ENCODE measurements at regions not wholly inside any gene's neighbourhood (a gene's known extent, or its start where the extent isn't known, plus 50 kb on each side); places are given as distances from the start of the nearest gene placed in this dataset.

DNA sequence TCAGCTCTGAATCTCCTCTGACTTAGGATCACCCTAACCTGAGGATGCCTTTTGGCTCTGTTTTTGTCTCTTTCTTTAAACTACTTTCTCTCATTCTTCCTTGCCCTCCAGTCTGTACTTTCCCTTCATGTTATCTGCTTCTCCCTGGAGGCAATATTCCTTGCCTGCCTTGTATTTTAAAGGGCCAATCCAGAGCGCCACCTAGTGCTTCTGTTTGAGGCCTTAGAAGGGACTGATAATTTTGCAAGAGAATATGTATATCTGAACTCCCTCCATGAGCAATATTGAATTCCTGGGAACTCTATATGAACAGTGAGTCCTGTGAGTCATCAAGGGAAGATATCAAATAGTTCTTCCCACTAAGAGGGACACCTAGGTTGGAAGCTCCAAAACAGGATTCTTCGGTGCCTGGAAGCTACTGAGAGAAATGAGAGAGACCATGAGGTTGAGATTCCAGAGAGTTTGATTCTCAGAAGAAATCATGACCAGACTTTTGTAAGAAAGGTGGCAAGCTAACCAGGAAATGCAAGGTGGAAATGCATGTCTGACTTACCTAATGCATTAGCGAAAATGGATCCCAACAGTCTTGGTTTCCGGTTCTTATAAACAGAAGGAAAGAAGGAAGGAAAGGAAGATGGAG, 203.8 kb upstream of the CD96 start:
- Mint-ChIP-seq H3K27ac (no peak overlapping the region), H3K4me3 (no peak overlapping the region), H3K36me3 (ENCODE audit: low read depth) (no peaks in the 10 kb centered on the region), H3K27me3 (ENCODE audit: low read depth, poor library complexity) (no peaks in the 10 kb centered on the region), H3K9me3 (peaks cover 20% of the 10 kb centered on the region), H3K4me1 (peaks cover 19% of the 10 kb centered on the region)
- TF ChIP-seq CTCF (IDR thresholded peaks at IDR 0.05): peak; percentile 41
- peak; percentile 35 for DNase-seq

GRCh38 chr3:111339017-111339416, 203.0 kb upstream of the CD96 start:
- no peak overlapping the region for H3K4me3 Mint-ChIP-seq
- H3K36me3 Mint-ChIP-seq (ENCODE audit: low read depth): no peaks in the 10 kb centered on the region
- peaks cover 20% of the 10 kb centered on the region for H3K9me3 Mint-ChIP-seq
- H3K4me1 Mint-ChIP-seq: peaks cover 19% of the 10 kb centered on the region
- no peak for TF ChIP-seq CTCF (IDR thresholded peaks at IDR 0.05)
- H3K27ac Mint-ChIP-seq: no peak overlapping the region
- no peaks in the 10 kb centered on the region for H3K27me3 Mint-ChIP-seq (ENCODE audit: low read depth, poor library complexity)
- DNase-seq: no peak

GRCh38 chr3:111351334-111351733, 190.7 kb upstream of the CD96 start:
- TF ChIP-seq CTCF (IDR thresholded peaks at IDR 0.05): no peak
- Mint-ChIP-seq H3K9me3 (peaks cover 51% of the 10 kb centered on the region), H3K36me3 (ENCODE audit: low read depth) (no peaks in the 10 kb centered on the region), H3K27ac (no peak overlapping the region), H3K4me1 (no peaks in the 10 kb centered on the region), H3K4me3 (no peak overlapping the region), H3K27me3 (ENCODE audit: low read depth, poor library complexity) (no peaks in the 10 kb centered on the region)
- no peak for DNase-seq

GRCh38 chr3:111352585-111352984, 189.4 kb upstream of the CD96 start:
- no peak overlapping the region for H3K4me3 Mint-ChIP-seq
- no peak for DNase-seq
- no peak overlapping the region for H3K27ac Mint-ChIP-seq
- no peak for TF ChIP-seq CTCF (IDR thresholded peaks at IDR 0.05)
- no peaks in the 10 kb centered on the region for H3K4me1 Mint-ChIP-seq
- peaks cover 45% of the 10 kb centered on the region for H3K9me3 Mint-ChIP-seq
- H3K27me3 Mint-ChIP-seq (ENCODE audit: low read depth, poor library complexity): no peaks in the 10 kb centered on the region
- no peaks in the 10 kb centered on the region for H3K36me3 Mint-ChIP-seq (ENCODE audit: low read depth)

GRCh38 chr3:111359261-111360030, 182.6 kb upstream of the CD96 start:
- H3K27ac Mint-ChIP-seq: no peak overlapping the region

More at GRCh38 chr3:111359261-111360030, 182.6 kb upstream of the CD96 start:
- no peaks in the 10 kb centered on the region for H3K36me3 Mint-ChIP-seq (ENCODE audit: low read depth)
- H3K4me1 Mint-ChIP-seq: no peaks in the 10 kb centered on the region
- no peak overlapping the region for H3K4me3 Mint-ChIP-seq
- H3K27me3 Mint-ChIP-seq (ENCODE audit: low read depth, poor library complexity): no peaks in the 10 kb centered on the region
- no peak for DNase-seq
- peaks cover 15% of the 10 kb centered on the region for H3K9me3 Mint-ChIP-seq
- no peak for TF ChIP-seq CTCF (IDR thresholded peaks at IDR 0.05)
